Stimulated activated naive B cell treated with anti-CD40 and anti-IgM and Interleukin-4, amounts not matched to agents 10 μg/mL and 1 μg/mL and 100 μg/mL, for 72 hours (primary cell): ENCODE measurements at regions not wholly inside any gene's neighbourhood (a gene's known extent, or its start where the extent isn't known, plus 50 kb on each side); places are given as distances from the start of the nearest gene placed in this dataset.
A peak's percentile ranks its signal among the peaks of the same experiment; 100 is the strongest.

Experiments
- ATAC-seq, 2 donors: fragments of 150-1000 bp; cut with Tn5 transposase; replicated peaks; 2 replicates each; pipeline ENCODE4 v1.10.0; 2021; ENCODE audit warnings: moderate library complexity in 1 of 2
- DNase-seq: peaks from one replicate; pipeline ENCODE4 v3.0.0; 2021
- H3K27ac Mint-ChIP-seq: one replicate; pipeline ENCODE4 v1.8.0; 2022; ENCODE audit warnings: mild to moderate bottlenecking, mixed read lengths
- H3K27me3 Mint-ChIP-seq, 2 donors: one replicate each; pipeline ENCODE4 v1.8.0; 2022; ENCODE audit warnings: mixed read lengths in 2 of 2
- H3K36me3 Mint-ChIP-seq, 2 donors: one replicate each; pipeline ENCODE4 v1.8.0; 2022; ENCODE audit warnings: mixed read lengths in 2 of 2, mild to moderate bottlenecking in 1 of 2
- H3K4me1 Mint-ChIP-seq, 2 donors: one replicate each; pipeline ENCODE4 v1.8.0; 2022; ENCODE audit warnings: mixed read lengths in 2 of 2, mild to moderate bottlenecking in 1 of 2
- H3K4me3 Mint-ChIP-seq, 2 donors: one replicate each; pipeline ENCODE4 v1.8.0; 2022; ENCODE audit warnings: mild to moderate bottlenecking in 2 of 2, mixed read lengths in 2 of 2, moderate library complexity in 1 of 2
- H3K9me3 Mint-ChIP-seq, 2 donors: one replicate each; pipeline ENCODE4 v1.8.0; 2022; ENCODE audit warnings: mixed read lengths in 2 of 2, mild to moderate bottlenecking in 1 of 2

GRCh38 chr6:142669471-142670351 lies 275.3 kb downstream of the HIVEP2 start:
- Mint-ChIP-seq H3K4me1 (peaks cover 5 to 10% of the 10 kb centered on the region in 2 donors), H3K36me3 (no peaks in the 10 kb centered on the region), H3K27ac (no peak overlapping the region), H3K27me3 (peaks cover 0 to 5% of the 10 kb centered on the region in 2 donors), H3K9me3 (peaks cover 2 to 3% of the 10 kb centered on the region in 2 donors), H3K4me3 (no peak overlapping the region)
- no peak for ATAC-seq
- DNase-seq, result no peak

DNA sequence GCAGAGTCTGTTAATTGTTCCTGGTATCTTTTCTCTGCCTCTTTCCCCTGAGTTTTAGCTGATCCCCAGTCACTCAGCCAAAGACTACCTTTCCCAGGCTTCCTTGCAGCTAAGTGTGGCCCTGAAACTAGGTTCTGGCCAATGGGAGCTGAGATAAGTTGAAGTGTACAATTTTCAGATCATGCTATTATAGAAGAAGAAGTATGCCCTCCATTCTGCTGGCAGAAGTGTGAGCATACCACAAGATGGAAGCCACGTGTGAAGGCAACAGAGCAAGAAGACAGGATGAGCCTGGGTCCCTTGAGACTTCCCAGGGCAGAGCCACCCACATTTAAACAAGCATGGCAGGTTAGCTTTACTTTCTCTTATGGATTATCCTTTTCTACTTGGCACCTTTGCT lies 273.2 kb downstream of the HIVEP2 start:
- no peak overlapping the region for H3K27ac Mint-ChIP-seq
- H3K4me3 Mint-ChIP-seq, result no peak overlapping the region
- ATAC-seq (peak; percentile 68 to 83), DNase-seq (no peak)
- H3K27me3 Mint-ChIP-seq, result peaks cover 0 to 5% of the 10 kb centered on the region in 2 donors
- H3K36me3 Mint-ChIP-seq, result no peaks in the 10 kb centered on the region
- peaks cover 5 to 10% of the 10 kb centered on the region in 2 donors for H3K4me1 Mint-ChIP-seq
- H3K9me3 Mint-ChIP-seq, result peaks cover 0 to 3% of the 10 kb centered on the region in 2 donors

- H3K9me3 Mint-ChIP-seq, result peaks cover 0 to 3% of the 10 kb centered on the region in 2 donors
- H3K27me3 Mint-ChIP-seq, result peaks cover 0 to 5% of the 10 kb centered on the region in 2 donors
- H3K4me1 Mint-ChIP-seq, result peaks cover 7 to 14% of the 10 kb centered on the region in 2 donors
- H3K36me3 Mint-ChIP-seq, result no peaks in the 10 kb centered on the region
- H3K27ac Mint-ChIP-seq, result no peak overlapping the region
- H3K4me3 Mint-ChIP-seq, result no peak overlapping the region
- no peak for ATAC-seq
- DNase-seq, result no peak
Measured at GRCh38 chr6:142675517-142675916, 269.5 kb downstream of the HIVEP2 start.

GRCh38 chr6:142676027-142676443 lies 268.9 kb downstream of the HIVEP2 start:
- no peak overlapping the region for H3K27ac Mint-ChIP-seq
- H3K27me3 Mint-ChIP-seq, result peaks cover 0 to 7% of the 10 kb centered on the region in 2 donors
- peaks cover 0 to 3% of the 10 kb centered on the region in 2 donors for H3K9me3 Mint-ChIP-seq
- no peak for ATAC-seq
- no peak for DNase-seq
- H3K36me3 Mint-ChIP-seq, result no peaks in the 10 kb centered on the region
- H3K4me3 Mint-ChIP-seq, result no peak overlapping the region
- peaks cover 7 to 14% of the 10 kb centered on the region in 2 donors for H3K4me1 Mint-ChIP-seq

DNA sequence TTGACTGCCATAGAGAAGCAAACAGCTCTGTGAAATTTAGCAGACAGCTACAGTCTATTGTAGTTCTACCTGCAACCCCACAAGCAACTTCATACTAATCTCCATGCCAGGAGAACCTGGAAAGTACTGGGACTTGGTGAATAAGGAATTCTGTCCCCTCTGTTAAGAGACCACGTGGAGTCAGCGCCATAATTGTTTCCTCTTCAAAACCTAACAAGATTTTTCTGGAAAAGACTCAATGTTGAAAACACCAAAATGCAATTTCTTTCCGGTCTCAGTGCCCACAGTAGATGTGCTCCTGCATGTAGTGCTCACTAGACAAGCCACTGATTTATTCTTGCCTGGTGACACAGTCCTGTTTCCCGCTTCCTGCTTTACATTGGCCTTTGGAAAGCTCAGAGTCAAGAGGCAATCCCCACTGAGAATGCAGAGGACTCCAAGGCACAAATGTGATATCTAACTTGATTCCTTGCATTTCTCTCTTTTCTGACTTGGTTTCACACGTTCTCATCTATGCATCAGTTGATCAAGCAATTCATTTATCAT lies 268.3 kb downstream of the HIVEP2 start:
- Mint-ChIP-seq H3K27me3 (peaks cover 0 to 8% of the 10 kb centered on the region in 2 donors), H3K4me3 (no peak overlapping the region)
- ATAC-seq, result no peak

GRCh38 chr6:142679907-142680700 lies 264.9 kb downstream of the HIVEP2 start:
- Mint-ChIP-seq H3K4me1 (peaks cover 1 to 5% of the 10 kb centered on the region in 2 donors), H3K9me3 (no peaks in the 10 kb centered on the region), H3K27ac (no peak overlapping the region), H3K4me3 (no peak overlapping the region), H3K36me3 (no peaks in the 10 kb centered on the region), H3K27me3 (peaks cover 0 to 8% of the 10 kb centered on the region in 2 donors)
- DNase-seq (no peak), ATAC-seq (no peak)

More for the DNA sequence above, 268.3 kb downstream of the HIVEP2 start:
- Mint-ChIP-seq H3K36me3 (no peaks in the 10 kb centered on the region), H3K9me3 (peaks cover 0 to under 1% of the 10 kb centered on the region in 2 donors), H3K27ac (no peak overlapping the region), H3K4me1 (peaks cover 3 to 8% of the 10 kb centered on the region in 2 donors)
- no peak for DNase-seq

DNA sequence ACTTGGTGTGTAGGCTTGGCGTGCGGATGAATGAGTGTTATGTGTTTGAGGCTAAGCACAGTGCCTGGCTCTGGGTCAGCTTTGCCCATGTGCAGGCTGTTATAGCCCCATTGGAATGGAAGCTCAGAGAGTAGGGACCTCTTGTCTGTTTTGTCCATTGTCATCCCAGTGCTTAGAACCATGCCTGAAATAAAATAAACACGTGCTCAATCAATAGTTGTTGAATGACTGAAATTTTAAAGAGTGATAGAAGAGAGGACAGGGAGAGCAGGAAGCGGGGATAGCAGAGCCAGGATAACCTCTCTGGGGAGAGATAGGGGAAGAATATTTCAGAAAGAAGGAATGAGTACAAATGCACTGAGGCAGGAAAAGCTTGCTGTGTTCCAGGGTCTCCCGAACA lies 263.9 kb downstream of the HIVEP2 start:
- no peak overlapping the region for H3K27ac Mint-ChIP-seq
- no peak overlapping the region for H3K4me3 Mint-ChIP-seq
- H3K27me3 Mint-ChIP-seq, result peaks cover 0 to 8% of the 10 kb centered on the region in 2 donors
- ATAC-seq, result no peak
- H3K36me3 Mint-ChIP-seq, result no peaks in the 10 kb centered on the region
- H3K9me3 Mint-ChIP-seq, result no peaks in the 10 kb centered on the region
- DNase-seq, result no peak
- peaks cover 1 to 5% of the 10 kb centered on the region in 2 donors for H3K4me1 Mint-ChIP-seq

- H3K9me3 Mint-ChIP-seq, result no peaks in the 10 kb centered on the region
- H3K27ac Mint-ChIP-seq, result no peak overlapping the region
- no peaks in the 10 kb centered on the region for H3K36me3 Mint-ChIP-seq
- H3K27me3 Mint-ChIP-seq, result peaks cover 0 to 8% of the 10 kb centered on the region in 2 donors
- H3K4me3 Mint-ChIP-seq, result no peak overlapping the region
- H3K4me1 Mint-ChIP-seq, result peaks cover 1 to 5% of the 10 kb centered on the region in 2 donors
- DNase-seq (no peak), ATAC-seq (no peak)
Measured at GRCh38 chr6:142682985-142683384, 262.0 kb downstream of the HIVEP2 start.

- DNase-seq, result no peak
- Mint-ChIP-seq H3K9me3 (no peaks in the 10 kb centered on the region), H3K4me3 (no peak overlapping the region), H3K27ac (no peak overlapping the region), H3K27me3 (peaks cover 0 to 4% of the 10 kb centered on the region in 2 donors), H3K36me3 (no peaks in the 10 kb centered on the region), H3K4me1 (peaks cover 1 to 5% of the 10 kb centered on the region in 2 donors)
- ATAC-seq, result no peak
Measured at GRCh38 chr6:142683714-142684141, 261.2 kb downstream of the HIVEP2 start.

DNA sequence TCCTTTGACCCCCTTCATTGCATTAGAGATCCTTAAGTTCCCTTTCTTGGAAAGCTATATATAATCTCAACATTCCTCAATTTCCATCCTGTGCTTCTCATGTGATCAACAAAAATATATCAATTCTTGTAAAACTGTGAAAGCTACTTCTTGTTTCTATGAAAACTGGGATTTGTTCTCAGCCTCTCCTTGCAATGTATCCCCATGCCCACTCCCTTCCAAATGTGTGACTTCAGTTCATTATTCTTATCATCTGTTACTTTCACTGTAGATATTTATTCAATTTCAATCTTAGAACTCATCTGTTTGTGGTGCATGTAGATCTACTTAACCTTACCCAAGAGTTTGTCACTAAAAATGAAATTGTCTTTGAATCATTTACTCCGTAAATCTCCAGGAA lies 260.6 kb downstream of the HIVEP2 start:
- no peak for ATAC-seq
- H3K4me3 Mint-ChIP-seq, result no peak overlapping the region
- no peaks in the 10 kb centered on the region for H3K36me3 Mint-ChIP-seq
- H3K27ac Mint-ChIP-seq, result no peak overlapping the region
- H3K27me3 Mint-ChIP-seq, result peaks cover 0 to 3% of the 10 kb centered on the region in 2 donors
- peaks cover 1 to 5% of the 10 kb centered on the region in 2 donors for H3K4me1 Mint-ChIP-seq
- no peaks in the 10 kb centered on the region for H3K9me3 Mint-ChIP-seq
- DNase-seq, result no peak

GRCh38 chr6:142685852-142686506 lies 259.0 kb downstream of the HIVEP2 start:
- ATAC-seq (no peak), DNase-seq (no peak)
- no peaks in the 10 kb centered on the region for H3K9me3 Mint-ChIP-seq
- H3K27me3 Mint-ChIP-seq, result peaks cover 0 to 2% of the 10 kb centered on the region in 2 donors
- no peak overlapping the region for H3K27ac Mint-ChIP-seq
- H3K36me3 Mint-ChIP-seq, result no peaks in the 10 kb centered on the region
- H3K4me1 Mint-ChIP-seq, result no peaks in the 10 kb centered on the region
- H3K4me3 Mint-ChIP-seq, result no peak overlapping the region

DNA sequence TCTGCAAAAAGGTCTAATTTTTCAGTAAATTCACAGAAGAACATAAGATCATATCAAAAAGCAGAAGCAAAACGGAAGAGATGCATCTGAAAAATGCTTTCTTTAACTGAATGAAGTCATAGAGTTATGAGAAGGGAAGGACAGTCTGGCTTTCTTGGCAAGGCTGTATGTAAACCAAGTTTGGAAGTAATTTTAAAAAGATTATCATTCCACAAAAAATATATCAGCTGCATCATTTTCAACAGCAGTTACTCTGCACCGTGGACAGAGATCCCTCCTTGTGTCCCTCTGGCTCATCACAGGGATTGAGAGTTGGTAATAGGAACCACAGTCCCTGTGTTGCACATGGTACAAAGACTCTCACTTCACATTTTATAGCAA lies 258.5 kb downstream of the HIVEP2 start:
- Mint-ChIP-seq H3K4me3 (no peak overlapping the region), H3K9me3 (no peaks in the 10 kb centered on the region), H3K36me3 (no peaks in the 10 kb centered on the region), H3K4me1 (no peaks in the 10 kb centered on the region), H3K27me3 (no peaks in the 10 kb centered on the region), H3K27ac (no peak overlapping the region)
- no peak for DNase-seq
- ATAC-seq, result no peak

- peak; percentile 46 for DNase-seq
- ATAC-seq, result peak; percentile 75 to 78
- Mint-ChIP-seq H3K4me1 (peaks cover 5 to 30% of the 10 kb centered on the region in 2 donors), H3K27me3 (no peaks in the 10 kb centered on the region), H3K27ac (peak overlapping the region; percentile 74), H3K36me3 (no peaks in the 10 kb centered on the region), H3K4me3 (no peak overlapping the region), H3K9me3 (no peaks in the 10 kb centered on the region)
Measured at GRCh38 chr6:142692942-142693341, 252.0 kb downstream of the HIVEP2 start.

DNA sequence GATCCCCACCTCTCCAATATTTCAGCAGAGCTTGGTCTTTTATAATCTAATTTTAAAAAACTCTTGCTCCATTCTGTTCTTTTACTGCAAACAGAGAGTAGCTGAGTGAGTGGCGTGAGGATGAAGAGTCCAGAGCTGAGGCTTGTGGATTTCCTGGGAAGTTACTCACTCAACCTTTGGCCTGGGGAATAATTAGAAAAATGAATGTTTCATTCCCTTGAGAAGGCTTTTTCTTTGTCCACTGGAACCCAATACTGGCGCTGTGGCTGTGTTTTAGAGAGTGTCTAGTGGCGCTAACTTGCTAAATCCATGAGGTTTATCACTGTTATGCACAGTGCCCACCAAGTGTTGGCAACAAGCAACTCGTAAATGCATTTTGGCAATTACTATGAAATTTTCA lies 251.5 kb downstream of the HIVEP2 start:
- no peak overlapping the region for H3K27ac Mint-ChIP-seq
- no peaks in the 10 kb centered on the region for H3K9me3 Mint-ChIP-seq
- H3K27me3 Mint-ChIP-seq, result no peaks in the 10 kb centered on the region
- no peak overlapping the region for H3K4me3 Mint-ChIP-seq
- H3K4me1 Mint-ChIP-seq, result peaks cover 5 to 31% of the 10 kb centered on the region in 2 donors
- ATAC-seq (no peak), DNase-seq (no peak)
- no peaks in the 10 kb centered on the region for H3K36me3 Mint-ChIP-seq
